Kidney epithelial cell (primary cell): ENCODE measurements at regions not wholly inside any gene's neighbourhood (a gene's known extent, or its start where the extent isn't known, plus 50 kb on each side); places are given as distances from the start of the nearest gene placed in this dataset.

Experiments
- DNase-seq: peaks from one replicate; pipeline ENCODE4 v3.0.0-alpha.2; 2010; ENCODE audit warnings: low read depth
- H3K27me3 ChIP-seq: 2 replicates; pipeline ENCODE4 v1.6.0; 2011; ENCODE audit warnings: low read length; ENCODE audit not compliant: control insufficient read depth, insufficient read depth
- H3K36me3 ChIP-seq: 2 replicates; pipeline ENCODE4 v1.5.1; 2011; ENCODE audit warnings: low read length; ENCODE audit not compliant: control insufficient read depth, insufficient read depth
- H3K4me3 ChIP-seq: 2 replicates; pipeline ENCODE4 v1.5.1; 2011; ENCODE audit warnings: low read depth, mild to moderate bottlenecking, control low read depth, low read length
- CTCF ChIP-seq: IDR thresholded peaks from 2 replicates; pipeline ENCODE4 v1.5.1; 2011; ENCODE audit warnings: mild to moderate bottlenecking, moderate library complexity, low read length, control low read depth, inconsistent platforms; ENCODE audit not compliant: insufficient read depth, poor library complexity, severe bottlenecking

- Histone ChIP-seq H3K36me3 (no peaks in the 10 kb centered on the region), H3K4me3 (no peak overlapping the region), H3K27me3 (no peaks in the 10 kb centered on the region)
- TF ChIP-seq CTCF: no peak
- DNase-seq: no peak
These were observed 1131.6 kb upstream of the TMEFF2 start for GRCh38 chr2:193326296-193326695.

GRCh38 chr2:193315428-193316091 is 1120.8 kb upstream of the TMEFF2 start:
- DNase-seq: no peak
- no peaks in the 10 kb centered on the region for H3K27me3 ChIP-seq
- no peak overlapping the region for H3K4me3 ChIP-seq
- TF ChIP-seq CTCF: no peak
- H3K36me3 ChIP-seq: no peaks in the 10 kb centered on the region

- Histone ChIP-seq H3K4me3 (no peak overlapping the region), H3K36me3 (no peaks in the 10 kb centered on the region), H3K27me3 (no peaks in the 10 kb centered on the region)
- DNase-seq: no peak
- TF ChIP-seq CTCF: no peak
These were observed 1108.7 kb upstream of the TMEFF2 start for GRCh38 chr2:193303464-193303863.

GRCh38 chr2:193294371-193294770 is 1099.6 kb upstream of the TMEFF2 start:
- Histone ChIP-seq H3K36me3 (no peaks in the 10 kb centered on the region), H3K27me3 (no peaks in the 10 kb centered on the region), H3K4me3 (no peak overlapping the region)
- DNase-seq: no peak
- TF ChIP-seq CTCF: no peak

GRCh38 chr2:193279361-193279760 is 1084.6 kb upstream of the TMEFF2 start:
- DNase-seq: no peak
- Histone ChIP-seq H3K27me3 (no peaks in the 10 kb centered on the region), H3K4me3 (no peak overlapping the region), H3K36me3 (no peaks in the 10 kb centered on the region)
- no peak for TF ChIP-seq CTCF

- Histone ChIP-seq H3K27me3 (no peaks in the 10 kb centered on the region), H3K36me3 (no peaks in the 10 kb centered on the region), H3K4me3 (no peak overlapping the region)
- no peak for DNase-seq
- no peak for TF ChIP-seq CTCF
These were observed 1082.3 kb upstream of the TMEFF2 start for GRCh38 chr2:193276988-193277387.
